Endodermal cell (in vitro differentiated cells): ENCODE measurements at regions not wholly inside any gene's neighbourhood (a gene's known extent, or its start where the extent isn't known, plus 50 kb on each side); places are given as distances from the start of the nearest gene placed in this dataset.
A peak's percentile ranks its signal among the peaks of the same experiment; 100 is the strongest.

Source experiments
- DNase-seq: peaks from one replicate; pipeline ENCODE4 v3.0.0-alpha.2; 2017
- H3K27ac ChIP-seq: 2 replicates; pipeline ENCODE4 v1.5.1; 2013; ENCODE audit warnings: mild to moderate bottlenecking, low read depth, low read length, moderate library complexity
- H3K27me3 ChIP-seq: 2 replicates; pipeline ENCODE4 v1.6.1; 2013; ENCODE audit warnings: mild to moderate bottlenecking, low read length, moderate library complexity; ENCODE audit not compliant: insufficient read depth, control insufficient read depth, poor library complexity, severe bottlenecking
- H3K36me3 ChIP-seq: 2 replicates; pipeline ENCODE4 v1.7.0; 2013; ENCODE audit warnings: mild to moderate bottlenecking, low read length, moderate library complexity; ENCODE audit not compliant: control insufficient read depth, insufficient read depth
- H3K4me1 ChIP-seq: one replicate; pipeline ENCODE4 v1.7.0; 2013; ENCODE audit warnings: low read length; ENCODE audit not compliant: control insufficient read depth, insufficient read depth
- H3K4me3 ChIP-seq: 2 replicates; pipeline ENCODE4 v1.5.1; 2013; ENCODE audit warnings: mild to moderate bottlenecking, low read length, moderate library complexity
- H3K9ac ChIP-seq: 2 replicates; pipeline ENCODE4 v1.6.1; 2013; ENCODE audit warnings: mild to moderate bottlenecking, low read length, moderate library complexity; ENCODE audit not compliant: poor library complexity, severe bottlenecking; ENCODE audit errors: extremely low read depth
- H3K9me3 ChIP-seq: 2 replicates; pipeline ENCODE4 v1.6.1; 2013; ENCODE audit warnings: mild to moderate bottlenecking, low read length, moderate library complexity; ENCODE audit not compliant: control insufficient read depth
- H3K27ac Mint-ChIP-seq: 2 replicates; pipeline ENCODE4 v1.8.0; 2020; ENCODE audit warnings: mixed read lengths
- H3K27me3 Mint-ChIP-seq: 2 replicates; pipeline ENCODE4 v1.8.0; 2021; ENCODE audit warnings: mild to moderate bottlenecking, mixed read lengths; ENCODE audit not compliant: insufficient read depth
- H3K36me3 Mint-ChIP-seq: 2 replicates; pipeline ENCODE4 v1.8.0; 2020; ENCODE audit warnings: low read depth, mixed read lengths
- H3K4me1 Mint-ChIP-seq: 2 replicates; pipeline ENCODE4 v1.8.0; 2020; ENCODE audit warnings: mixed read lengths
- H3K4me3 Mint-ChIP-seq: 2 replicates; pipeline ENCODE4 v1.8.0; 2020; ENCODE audit warnings: mild to moderate bottlenecking, moderate library complexity, mixed read lengths
- H3K9me3 Mint-ChIP-seq: 2 replicates; pipeline ENCODE4 v1.8.0; 2020; ENCODE audit warnings: mild to moderate bottlenecking, mixed read lengths
- CTCF ChIP-seq: fragments of 200-600 bp; sonication (generic); conservative IDR thresholded peaks from 2 replicates; pipeline ENCODE4 v1.5.0; 2021; ENCODE audit warnings: antibody characterized with exemption, mild to moderate bottlenecking
- WGBS, 2 experiments: methylation state at CpG; one replicate each; pipeline versions ENCODE4 v1.1.5 to v1.1.7; 2013; ENCODE audit warnings: missing lambda C conversion rate in 2 of 2, mixed read lengths in 1 of 2; ENCODE audit not compliant: insufficient coverage in 1 of 2, insufficient read length in 1 of 2; 5-methylcytosine and 5-hydroxymethylcytosine counted together

GRCh38 chr5:98510143-98510985 is 263.1 kb upstream of the RGMB start:
- peaks cover 5% of the 10 kb centered on the region for H3K9me3 Mint-ChIP-seq
- peak; percentile 58 for DNase-seq
- Histone ChIP-seq H3K9ac (no peak overlapping the region), H3K9me3 (peaks cover 8% of the 10 kb centered on the region), H3K27me3 (no peaks in the 10 kb centered on the region), H3K4me3 (peak overlapping the region; percentile 57), H3K4me1 (peaks cover 15% of the 10 kb centered on the region), H3K27ac (peak overlapping the region; percentile 77), H3K36me3 (peaks cover 4% of the 10 kb centered on the region)
- H3K27me3 Mint-ChIP-seq: no peaks in the 10 kb centered on the region
- peaks cover 49% of the 10 kb centered on the region for H3K4me1 Mint-ChIP-seq
- no peak for TF ChIP-seq CTCF
- H3K36me3 Mint-ChIP-seq: peaks cover 16% of the 10 kb centered on the region
- 41 to 42% methylated on average over 6 to 10 of the region's 10 CpGs for WGBS, 2 experiments
- H3K27ac Mint-ChIP-seq: peak overlapping the region; percentile 81
- no peak overlapping the region for H3K4me3 Mint-ChIP-seq

GRCh38 chr5:98513380-98513779 is 260.1 kb upstream of the RGMB start:
- Mint-ChIP-seq H3K27ac (peak overlapping the region; percentile 12), H3K36me3 (peaks cover 12% of the 10 kb centered on the region), H3K27me3 (no peaks in the 10 kb centered on the region), H3K4me1 (peaks cover 54% of the 10 kb centered on the region), H3K4me3 (no peak overlapping the region), H3K9me3 (peaks cover 3% of the 10 kb centered on the region)
- no peak overlapping the region for H3K9ac ChIP-seq
- no peaks in the 10 kb centered on the region for H3K27me3 ChIP-seq
- DNase-seq: peak; percentile 78
- WGBS, 2 experiments: 22% methylated on average over 4 of the region's 4 CpGs; no CpG with 5 or more reads in 1 of the 2 experiments
- H3K36me3 ChIP-seq: no peaks in the 10 kb centered on the region
- no peak for TF ChIP-seq CTCF
- peak overlapping the region; percentile 45 for H3K27ac ChIP-seq
- no peaks in the 10 kb centered on the region for H3K9me3 ChIP-seq
- no peak overlapping the region for H3K4me3 ChIP-seq
- H3K4me1 ChIP-seq: peaks cover 15% of the 10 kb centered on the region

GRCh38 chr5:98514215-98514614 is 259.2 kb upstream of the RGMB start:
- WGBS, 2 experiments: 85 to 89% methylated on average over 3 of the region's 3 CpGs
- no peak for TF ChIP-seq CTCF
- Mint-ChIP-seq H3K4me1 (peaks cover 52% of the 10 kb centered on the region), H3K4me3 (no peak overlapping the region), H3K9me3 (no peaks in the 10 kb centered on the region), H3K27me3 (no peaks in the 10 kb centered on the region), H3K36me3 (peaks cover 8% of the 10 kb centered on the region), H3K27ac (peak overlapping the region; percentile 28)
- peaks cover 13% of the 10 kb centered on the region for H3K4me1 ChIP-seq
- no peak overlapping the region for H3K9ac ChIP-seq
- no peak overlapping the region for H3K4me3 ChIP-seq
- H3K9me3 ChIP-seq: no peaks in the 10 kb centered on the region
- H3K27ac ChIP-seq: no peak overlapping the region
- no peak for DNase-seq
- no peaks in the 10 kb centered on the region for H3K36me3 ChIP-seq
- H3K27me3 ChIP-seq: no peaks in the 10 kb centered on the region
